IMR-90 (cell line): ENCODE measurements at regions not wholly inside any gene's neighbourhood (a gene's known extent, or its start where the extent isn't known, plus 50 kb on each side); places are given as distances from the start of the nearest gene placed in this dataset.
A peak's percentile ranks its signal among the peaks of the same experiment; 100 is the strongest.

Experiments
- ATAC-seq: fragments of 200-7000 bp; cut with Tn5 transposase; 2 replicates; pipeline ENCODE4 v1.9.1; 2020; ENCODE audit warnings: low read depth, mild to moderate bottlenecking, moderate library complexity
- BruUV-seq: library from RNA; stranded (reverse); fragments of 400-500 nt; replicated peaks from 2 replicates; lab custom pipeline; 2021; lab: Mats Ljungman, UMichigan
- CTCF ChIA-PET: fragments of 300-600 bp; formaldehyde crosslinking; extraction: SDS; loops from one replicate; lab custom pipeline; 2021; ENCODE audit warnings: antibody characterized with exemption; lab: Yijun Ruan, JAX
- POLR2A ChIA-PET: fragments of 300-600 bp; sonication (Branson Sonifier 250); formaldehyde crosslinking; loops from one replicate; lab custom pipeline; 2022; ENCODE audit warnings: antibody characterized with exemption; ENCODE audit not compliant: unreplicated experiment; lab: Charles Lee
- DNase-seq: peaks from one replicate; pipeline ENCODE4 v3.0.0; 2013
- H2AFZ ChIP-seq: replicated peaks from 2 replicates; pipeline ENCODE3; 2013; ENCODE audit warnings: low read length, mild to moderate bottlenecking; ENCODE audit not compliant: poor library complexity
- H2AK5ac ChIP-seq: 2 replicates; pipeline ENCODE4 v1.6.1; 2013; ENCODE audit warnings: low read depth, low read length, inconsistent platforms
- H2AK9ac ChIP-seq: replicated peaks from 2 replicates; pipeline ENCODE3; 2013; ENCODE audit warnings: mild to moderate bottlenecking, low read depth, low read length, moderate library complexity; ENCODE audit not compliant: poor library complexity
- H2BK120ac ChIP-seq: 2 replicates; pipeline ENCODE4 v1.6.1; 2013; ENCODE audit warnings: low read depth, low read length, inconsistent platforms
- H2BK15ac ChIP-seq: 3 replicates; pipeline ENCODE4 v1.6.1; 2013; ENCODE audit warnings: low read depth, low read length, inconsistent platforms
- H2BK20ac ChIP-seq: 2 replicates; pipeline ENCODE4 v1.6.1; 2013; ENCODE audit warnings: low read depth, mild to moderate bottlenecking, inconsistent platforms, low read length, moderate library complexity
- H2BK5ac ChIP-seq: 2 replicates; pipeline ENCODE4 v1.6.1; 2013; ENCODE audit warnings: mild to moderate bottlenecking, low read depth, low read length, inconsistent platforms; ENCODE audit not compliant: poor library complexity, severe bottlenecking
- H3K14ac ChIP-seq: replicated peaks from 2 replicates; pipeline ENCODE4 v1.6.1; 2013; ENCODE audit warnings: low read depth, low read length, inconsistent platforms
- H3K18ac ChIP-seq: 2 replicates; pipeline ENCODE4 v1.6.1; 2013; ENCODE audit warnings: low read depth, low read length, control low read depth
- H3K23ac ChIP-seq: 2 replicates; pipeline ENCODE4 v1.6.1; 2013; ENCODE audit warnings: low read depth, low read length, inconsistent platforms
- H3K27ac ChIP-seq: 2 replicates; pipeline ENCODE4 v1.5.1; 2013; ENCODE audit warnings: mild to moderate bottlenecking, control low read depth, low read length; ENCODE audit not compliant: insufficient read depth
- H3K27me3 ChIP-seq: 2 replicates; pipeline ENCODE4 v1.6.1; 2013; ENCODE audit warnings: low read length; ENCODE audit not compliant: control insufficient read depth, insufficient read depth
- H3K36me3 ChIP-seq: 2 replicates; pipeline ENCODE4 v1.6.1; 2013; ENCODE audit warnings: low read length, mixed read lengths; ENCODE audit not compliant: control insufficient read depth, insufficient read depth
- H3K4ac ChIP-seq: 2 replicates; pipeline ENCODE4 v1.6.1; 2013; ENCODE audit warnings: low read depth, low read length, inconsistent platforms
- H3K4me1 ChIP-seq: 2 replicates; pipeline ENCODE4 v1.6.1; 2013; ENCODE audit warnings: low read length, mixed read lengths; ENCODE audit not compliant: control insufficient read depth, insufficient read depth
- H3K4me2 ChIP-seq: 2 replicates; pipeline ENCODE4 v1.6.1; 2013; ENCODE audit warnings: low read depth, mild to moderate bottlenecking, control low read depth, low read length, moderate library complexity
- H3K4me3 ChIP-seq: 2 replicates; pipeline ENCODE4 v1.5.1; 2013; ENCODE audit warnings: low read depth, mild to moderate bottlenecking, control low read depth, low read length, moderate library complexity; ENCODE audit not compliant: insufficient read depth
- H3K56ac ChIP-seq: 2 replicates; pipeline ENCODE4 v1.6.1; 2013; ENCODE audit warnings: low read length, inconsistent platforms; ENCODE audit not compliant: insufficient read depth; ENCODE audit errors: extremely low read depth
- H3K79me1 ChIP-seq, 2 experiments: 2 replicates each; pipeline ENCODE4 v1.6.1; 2013; ENCODE audit warnings: low read length in 2 of 2, inconsistent platforms in 1 of 2, low read depth in 1 of 2
- H3K9ac ChIP-seq: 2 replicates; pipeline ENCODE4 v1.6.1; 2013; ENCODE audit warnings: low read depth, low read length, control low read depth
- H3K9me1 ChIP-seq: 2 replicates; pipeline ENCODE4 v1.6.1; 2013; ENCODE audit warnings: low read length, inconsistent platforms; ENCODE audit not compliant: insufficient read depth
- H3K9me3 ChIP-seq: 2 replicates; pipeline ENCODE4 v1.6.1; 2013; ENCODE audit warnings: low read length; ENCODE audit not compliant: control insufficient read depth, insufficient read depth
- H4K20me1 ChIP-seq: 2 replicates; pipeline ENCODE4 v1.6.1; 2013; ENCODE audit warnings: low read length, inconsistent platforms; ENCODE audit not compliant: insufficient read depth
- H4K5ac ChIP-seq: 2 replicates; pipeline ENCODE4 v1.6.1; 2013; ENCODE audit warnings: mild to moderate bottlenecking, low read depth, low read length, control low read depth
- H4K8ac ChIP-seq, 2 experiments: 2 replicates each; pipeline ENCODE4 v1.6.1; 2013; ENCODE audit warnings: low read depth in 2 of 2, low read length in 2 of 2, control low read depth in 1 of 2, inconsistent platforms in 1 of 2
- H4K91ac ChIP-seq: 2 replicates; pipeline ENCODE4 v1.6.1; 2013; ENCODE audit warnings: low read depth, low read length, inconsistent platforms; ENCODE audit not compliant: insufficient read depth
- CEBPB ChIP-seq: IDR thresholded peaks from 2 replicates; pipeline ENCODE4 v1.6.1; 2012; ENCODE audit warnings: low read depth, low read length, improper control_type of control experiment
- dilution Hi-C: fragments of 300-500 bp; cut with HindIII; formaldehyde crosslinking; loops from one replicate; pipeline ENCODE4 v1.14.3; 2018; ENCODE audit warnings: low sequenced_read_pairs; ENCODE audit not compliant: unreplicated experiment
- in situ Hi-C: fragments of 300-500 bp; cut with MboI; formaldehyde crosslinking; loops from 3 replicates; pipeline ENCODE4 v1.14.3; 2019; ENCODE audit warnings: low sequenced_read_pairs, inconsistent platforms, mixed read lengths
- intact Hi-C: fragments of 100-400 bp; cut with micrococcal nuclease; formaldehyde crosslinking; loops from 2 replicates; pipeline ENCODE4 v1.10.0; 2022
- TF ChIP-seq, protein P1 (sequence below): conservative IDR thresholded peaks from 2 replicates; pipeline ENCODE4 v1.5.1; 2012; ENCODE audit warnings: mild to moderate bottlenecking, low read depth, low read length, improper control_type of control experiment

DNA sequence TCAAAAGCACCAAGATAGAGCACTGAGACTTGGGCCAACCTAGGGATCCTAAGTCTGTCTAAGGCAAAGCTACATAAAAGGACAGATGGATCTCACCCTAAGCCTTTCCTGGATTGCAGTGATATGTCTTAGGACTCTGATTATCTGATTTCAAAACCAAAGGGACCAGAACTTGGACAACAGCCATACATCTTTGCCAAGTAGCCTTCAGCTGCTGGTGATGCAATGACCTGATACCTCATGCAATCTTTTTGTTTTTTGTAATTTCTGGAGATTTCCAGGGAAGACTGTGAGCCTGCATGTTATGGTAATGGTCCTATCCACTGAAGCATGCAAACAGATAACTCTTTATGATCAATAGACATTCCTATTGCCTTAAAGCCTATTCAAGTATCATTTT lies 230.4 kb upstream of the MTNR1B start:
- no peak overlapping the region for H2BK15ac ChIP-seq
- no peak overlapping the region for H3K27ac ChIP-seq
- no peak overlapping the region for H2BK20ac ChIP-seq
- H2AK9ac ChIP-seq, result no peak overlapping the region
- CTCF ChIA-PET, result no interaction called here
- no peaks in the 10 kb centered on the region for H3K79me1 ChIP-seq
- no peak overlapping the region for H3K18ac ChIP-seq
- H3K4ac ChIP-seq, result no peak overlapping the region
- no peak overlapping the region for H3K23ac ChIP-seq
- no peak overlapping the region for H3K4me2 ChIP-seq
- no peak overlapping the region for H2AFZ ChIP-seq
- no peaks in the 10 kb centered on the region for H3K4me1 ChIP-seq
- no peak overlapping the region for H3K4me3 ChIP-seq
- BruUV-seq, result no TSS peak
- H3K9me3 ChIP-seq, result no peaks in the 10 kb centered on the region
- no peak overlapping the region for H2AK5ac ChIP-seq
- POLR2A ChIA-PET, result no interaction called here
- TF ChIP-seq CEBPB, result peak; percentile 64
- TF ChIP-seq, protein P1, sequence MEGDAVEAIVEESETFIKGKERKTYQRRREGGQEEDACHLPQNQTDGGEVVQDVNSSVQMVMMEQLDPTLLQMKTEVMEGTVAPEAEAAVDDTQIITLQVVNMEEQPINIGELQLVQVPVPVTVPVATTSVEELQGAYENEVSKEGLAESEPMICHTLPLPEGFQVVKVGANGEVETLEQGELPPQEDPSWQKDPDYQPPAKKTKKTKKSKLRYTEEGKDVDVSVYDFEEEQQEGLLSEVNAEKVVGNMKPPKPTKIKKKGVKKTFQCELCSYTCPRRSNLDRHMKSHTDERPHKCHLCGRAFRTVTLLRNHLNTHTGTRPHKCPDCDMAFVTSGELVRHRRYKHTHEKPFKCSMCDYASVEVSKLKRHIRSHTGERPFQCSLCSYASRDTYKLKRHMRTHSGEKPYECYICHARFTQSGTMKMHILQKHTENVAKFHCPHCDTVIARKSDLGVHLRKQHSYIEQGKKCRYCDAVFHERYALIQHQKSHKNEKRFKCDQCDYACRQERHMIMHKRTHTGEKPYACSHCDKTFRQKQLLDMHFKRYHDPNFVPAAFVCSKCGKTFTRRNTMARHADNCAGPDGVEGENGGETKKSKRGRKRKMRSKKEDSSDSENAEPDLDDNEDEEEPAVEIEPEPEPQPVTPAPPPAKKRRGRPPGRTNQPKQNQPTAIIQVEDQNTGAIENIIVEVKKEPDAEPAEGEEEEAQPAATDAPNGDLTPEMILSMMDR, result no peak
- no peak overlapping the region for H4K91ac ChIP-seq
- H3K36me3 ChIP-seq, result no peaks in the 10 kb centered on the region
- H3K9me1 ChIP-seq, result no peaks in the 10 kb centered on the region
- H4K8ac ChIP-seq, result no peak overlapping the region
- DNase-seq (peak; percentile 29), ATAC-seq (no peak)
- no peaks in the 10 kb centered on the region for H4K20me1 ChIP-seq
- H3K27me3 ChIP-seq, result no peaks in the 10 kb centered on the region
- H3K9ac ChIP-seq, result no peak overlapping the region
- no peak overlapping the region for H2BK120ac ChIP-seq
- dilution Hi-C loops, result no loop called here
- no peak overlapping the region for H2BK5ac ChIP-seq
- H3K14ac ChIP-seq, result no peak overlapping the region
- no peak overlapping the region for H3K56ac ChIP-seq
- in situ Hi-C loops, result no loop called here
- intact Hi-C loops, result loop anchor here (10.0 kb wide), 1 partner anchor 486 kb away; no protein-coding TSS in a partner anchor
- no peak overlapping the region for H4K5ac ChIP-seq
